ENCODE measurements at regions not wholly inside any gene's neighbourhood (a gene's known extent, or its start where the extent isn't known, plus 50 kb on each side); places are given as distances from the start of the nearest gene placed in this dataset.

DNA sequence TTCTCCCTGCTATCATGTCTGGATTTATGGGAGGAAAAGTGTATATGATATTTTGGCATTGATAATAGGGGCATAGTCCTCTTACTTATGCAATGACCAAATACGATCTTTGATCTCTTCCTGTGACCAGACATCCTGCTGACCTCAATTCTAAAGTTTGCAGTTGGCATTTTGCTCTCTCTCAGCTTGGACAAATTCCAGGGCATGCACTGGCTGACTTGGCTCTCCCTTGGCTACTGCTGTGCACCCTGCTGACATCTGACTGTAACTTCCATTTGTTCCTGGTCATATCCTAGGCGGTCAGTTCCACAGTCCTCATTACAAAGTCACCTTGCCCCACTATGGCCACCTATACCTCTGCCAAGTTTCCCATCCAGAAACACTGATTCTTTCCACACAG is 380.7 kb upstream of the NR5A2 start:
- H3K9me3 Mint-ChIP-seq: peaks cover 7% of the 10 kb centered on the region
- no peak for DNase-seq
- peaks cover 15% of the 10 kb centered on the region for H3K27me3 Mint-ChIP-seq
- H3K27ac Mint-ChIP-seq: no peak overlapping the region
- no peaks in the 10 kb centered on the region for H3K4me1 Mint-ChIP-seq (ENCODE audit: low read depth)
- no peaks in the 10 kb centered on the region for H3K36me3 Mint-ChIP-seq (ENCODE audit: low read depth)
- no peak overlapping the region for H3K4me3 Mint-ChIP-seq

DNA sequence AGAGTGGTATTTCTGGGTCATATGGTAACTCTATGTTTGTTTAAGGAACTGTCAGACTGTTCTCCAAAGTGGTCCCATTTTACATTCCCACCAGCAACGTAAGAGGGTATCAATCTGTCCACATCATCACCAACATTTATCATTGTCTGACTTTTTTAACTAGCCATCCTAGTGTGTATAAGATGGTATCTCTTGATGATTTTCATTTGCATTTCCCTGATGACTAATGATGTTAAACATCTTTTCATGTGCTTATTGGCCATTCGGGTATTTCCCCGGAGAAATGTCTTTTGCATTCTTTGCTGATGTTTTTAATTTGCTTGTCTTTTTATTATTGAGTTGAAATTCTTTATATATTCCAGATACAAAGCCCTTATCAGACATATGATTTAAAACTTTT is 370.1 kb upstream of the NR5A2 start:
- Mint-ChIP-seq H3K27me3 (peaks cover 29% of the 10 kb centered on the region), H3K27ac (no peak overlapping the region)

DNA sequence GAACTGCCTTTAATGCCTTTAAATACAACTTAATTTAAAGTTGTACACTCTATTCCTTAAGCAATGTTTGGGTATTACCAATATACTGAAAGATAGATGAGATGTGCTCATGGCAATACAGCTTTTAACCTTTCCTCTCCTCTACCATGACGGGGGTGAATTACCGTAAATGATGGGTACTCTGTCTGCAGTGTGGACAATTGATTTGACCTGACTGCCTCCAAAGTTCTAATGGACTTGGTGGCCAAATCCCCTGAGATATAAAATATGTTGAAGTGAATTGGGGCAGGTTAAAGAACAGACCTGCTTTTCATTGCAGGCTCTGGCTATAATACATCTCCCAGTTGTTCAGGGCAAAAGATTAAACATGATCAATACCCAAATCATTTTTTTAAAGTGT is 367.4 kb upstream of the NR5A2 start:
- Mint-ChIP-seq H3K9me3 (no peaks in the 10 kb centered on the region), H3K4me3 (no peak overlapping the region), H3K27me3 (peaks cover 34% of the 10 kb centered on the region), H3K36me3 (ENCODE audit: low read depth) (no peaks in the 10 kb centered on the region), H3K27ac (no peak overlapping the region), H3K4me1 (ENCODE audit: low read depth) (no peaks in the 10 kb centered on the region)
- DNase-seq: no peak

More for the DNA sequence above, 370.1 kb upstream of the NR5A2 start:
- Mint-ChIP-seq H3K36me3 (ENCODE audit: low read depth) (no peaks in the 10 kb centered on the region), H3K4me1 (ENCODE audit: low read depth) (no peaks in the 10 kb centered on the region), H3K4me3 (no peak overlapping the region), H3K9me3 (no peaks in the 10 kb centered on the region)
- DNase-seq: no peak

DNA sequence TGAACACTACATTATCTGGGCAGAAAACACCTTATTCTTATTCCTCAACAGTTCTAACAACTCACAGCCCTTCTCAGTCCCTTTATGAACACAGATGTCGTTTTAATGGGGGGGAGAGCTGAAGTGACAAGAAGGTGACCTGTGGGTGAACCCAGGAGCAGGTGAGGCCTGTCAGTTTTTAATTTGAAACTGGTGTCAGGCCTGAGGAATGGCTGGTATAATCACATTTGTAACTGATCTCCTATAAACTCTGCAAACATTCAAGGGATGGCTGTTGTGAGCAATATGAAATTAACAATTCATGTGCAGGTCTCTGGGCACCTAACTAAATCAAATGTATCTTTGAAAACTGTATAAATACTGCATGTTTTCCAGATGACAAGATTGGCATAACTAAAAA is 362.1 kb upstream of the NR5A2 start:
- H3K27ac Mint-ChIP-seq: no peak overlapping the region
- H3K9me3 Mint-ChIP-seq: no peaks in the 10 kb centered on the region
- H3K36me3 Mint-ChIP-seq (ENCODE audit: low read depth): no peaks in the 10 kb centered on the region
- no peaks in the 10 kb centered on the region for H3K4me1 Mint-ChIP-seq (ENCODE audit: low read depth)
- peaks cover 27% of the 10 kb centered on the region for H3K27me3 Mint-ChIP-seq
- no peak for DNase-seq
- H3K4me3 Mint-ChIP-seq: no peak overlapping the region

DNA sequence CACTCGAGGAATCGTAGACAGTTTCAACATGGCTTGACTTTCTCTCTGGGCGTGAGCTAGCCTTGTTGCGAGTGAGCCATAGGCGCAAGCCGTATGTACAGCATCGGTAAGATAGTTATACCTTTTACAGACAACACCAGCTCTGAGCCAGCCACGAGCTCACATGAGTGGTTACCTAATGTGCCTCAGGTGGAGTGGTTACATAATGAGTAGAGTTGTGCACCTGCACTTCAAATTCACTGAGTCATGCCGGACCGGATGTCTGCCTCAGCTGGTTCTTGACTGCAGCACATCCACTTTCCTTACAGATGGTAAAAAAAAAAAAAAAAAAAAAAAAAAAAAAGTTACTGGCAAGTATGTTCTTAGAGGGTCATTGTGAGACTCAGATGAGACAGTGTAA is 360.4 kb upstream of the NR5A2 start:
- H3K9me3 Mint-ChIP-seq: no peaks in the 10 kb centered on the region
- no peak for DNase-seq
- no peak overlapping the region for H3K27ac Mint-ChIP-seq
- no peaks in the 10 kb centered on the region for H3K4me1 Mint-ChIP-seq (ENCODE audit: low read depth)
- H3K4me3 Mint-ChIP-seq: no peak overlapping the region
- H3K27me3 Mint-ChIP-seq: peaks cover 27% of the 10 kb centered on the region
- H3K36me3 Mint-ChIP-seq (ENCODE audit: low read depth): no peaks in the 10 kb centered on the region

DNA sequence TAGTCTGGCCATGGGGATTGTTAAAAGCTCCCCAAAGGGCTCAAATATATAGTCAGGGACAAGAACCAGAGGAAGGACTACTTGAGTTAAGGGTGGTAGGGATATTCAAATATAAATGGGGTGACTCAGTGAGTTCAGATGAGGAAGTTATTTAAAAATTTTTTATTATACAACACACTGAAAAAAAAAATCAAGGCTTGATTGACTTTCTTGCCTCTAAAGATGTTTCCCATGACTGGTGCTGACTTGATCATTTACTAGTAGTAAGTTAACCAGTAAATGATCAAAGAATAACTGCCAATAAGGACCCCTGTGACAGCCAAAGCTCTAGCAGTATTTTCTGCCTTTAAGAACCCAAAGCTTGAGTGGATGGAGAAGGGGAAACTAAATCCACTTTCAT is 357.6 kb upstream of the NR5A2 start:
- no peak for DNase-seq
- Mint-ChIP-seq H3K4me3 (no peak overlapping the region), H3K27ac (no peak overlapping the region), H3K4me1 (ENCODE audit: low read depth) (no peaks in the 10 kb centered on the region), H3K27me3 (peaks cover 29% of the 10 kb centered on the region), H3K36me3 (ENCODE audit: low read depth) (no peaks in the 10 kb centered on the region), H3K9me3 (no peaks in the 10 kb centered on the region)

DNA sequence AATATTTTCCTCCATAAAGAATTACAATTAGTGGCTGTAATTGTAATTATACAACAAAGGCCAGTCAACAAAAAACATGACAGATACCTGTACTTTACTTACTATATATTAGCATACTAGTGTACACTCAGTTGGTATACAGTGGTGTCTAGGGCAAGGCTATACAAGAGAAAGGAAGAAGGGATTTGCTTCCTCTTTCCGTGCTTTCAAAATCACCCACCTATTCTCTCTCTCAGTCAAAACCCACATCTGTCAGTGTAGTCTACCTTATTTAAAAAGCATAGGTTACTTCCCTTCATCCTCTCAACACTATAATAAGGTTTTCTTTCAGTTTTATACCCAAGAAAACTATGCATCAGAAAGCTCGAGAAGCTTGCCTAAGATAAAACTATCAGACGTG is 355.8 kb upstream of the NR5A2 start:
- Mint-ChIP-seq H3K36me3 (ENCODE audit: low read depth) (no peaks in the 10 kb centered on the region), H3K9me3 (no peaks in the 10 kb centered on the region), H3K27me3 (peaks cover 33% of the 10 kb centered on the region), H3K4me1 (ENCODE audit: low read depth) (no peaks in the 10 kb centered on the region), H3K4me3 (no peak overlapping the region), H3K27ac (no peak overlapping the region)
- DNase-seq: no peak

DNA sequence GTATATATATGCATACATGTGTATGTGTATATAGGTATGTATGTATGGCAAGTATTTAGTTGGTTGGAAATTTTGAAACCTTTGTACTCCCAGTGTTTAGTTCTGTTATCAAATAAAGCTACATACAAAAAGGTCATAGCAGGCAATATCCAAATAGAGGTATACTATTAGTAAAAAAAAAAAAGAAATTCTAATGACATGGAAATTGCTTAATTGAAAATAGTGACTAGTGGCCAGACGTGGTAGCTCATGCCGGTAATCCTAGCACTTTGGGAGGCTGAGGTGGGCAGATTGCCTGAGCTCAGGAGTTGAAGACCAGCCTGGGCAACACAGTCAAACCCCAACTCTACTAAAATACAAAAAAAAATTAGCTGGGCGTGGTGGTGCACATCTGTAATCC is 351.6 kb upstream of the NR5A2 start:
- no peaks in the 10 kb centered on the region for H3K9me3 Mint-ChIP-seq
- DNase-seq: no peak
- H3K4me1 Mint-ChIP-seq (ENCODE audit: low read depth): no peaks in the 10 kb centered on the region
- no peak overlapping the region for H3K27ac Mint-ChIP-seq
- H3K4me3 Mint-ChIP-seq: no peak overlapping the region
- H3K36me3 Mint-ChIP-seq (ENCODE audit: low read depth): no peaks in the 10 kb centered on the region
- peaks cover 19% of the 10 kb centered on the region for H3K27me3 Mint-ChIP-seq

DNA sequence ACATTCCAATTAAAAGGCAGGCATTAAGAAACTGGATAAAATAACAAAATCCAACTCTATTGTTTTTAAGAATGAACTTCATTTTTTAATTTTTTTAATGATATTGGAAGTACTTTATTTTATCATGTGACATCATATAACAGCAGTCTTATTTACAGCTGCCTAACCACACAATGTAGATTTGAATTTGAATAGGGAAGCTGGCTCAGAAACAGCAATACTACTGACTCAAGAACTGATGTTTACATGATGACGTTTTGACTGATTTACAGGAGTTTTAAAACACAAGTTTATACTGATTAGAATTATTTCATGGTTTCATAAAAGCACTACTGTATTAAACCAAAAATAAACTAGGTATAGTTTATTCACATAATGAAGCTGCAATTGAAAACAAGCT is 348.7 kb upstream of the NR5A2 start:
- Mint-ChIP-seq H3K36me3 (ENCODE audit: low read depth) (no peaks in the 10 kb centered on the region), H3K4me3 (no peak overlapping the region), H3K27me3 (peaks cover 4% of the 10 kb centered on the region), H3K4me1 (ENCODE audit: low read depth) (no peaks in the 10 kb centered on the region), H3K27ac (no peak overlapping the region), H3K9me3 (no peaks in the 10 kb centered on the region)
- no peak for DNase-seq

DNA sequence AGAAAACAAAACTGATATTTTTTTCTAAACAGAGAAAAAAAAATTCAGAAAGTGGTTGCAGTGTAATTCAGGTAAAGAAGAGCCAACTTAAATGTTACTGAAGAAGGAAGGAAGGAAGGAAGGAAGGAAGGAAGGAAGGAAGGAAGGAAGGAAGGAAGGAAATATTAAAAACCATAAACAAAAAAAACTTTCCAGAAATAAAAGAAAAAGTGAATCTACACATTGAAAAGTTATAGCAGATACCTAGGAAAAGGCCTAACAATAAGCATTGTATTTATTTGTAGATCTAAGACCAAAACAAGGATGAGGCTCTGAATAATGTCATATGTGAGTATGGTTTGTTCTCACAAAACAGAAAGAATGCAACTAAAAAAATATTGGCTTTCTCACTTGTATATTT is 345.4 kb upstream of the NR5A2 start:
- Mint-ChIP-seq H3K9me3 (no peaks in the 10 kb centered on the region), H3K27me3 (peaks cover 8% of the 10 kb centered on the region), H3K4me1 (ENCODE audit: low read depth) (no peaks in the 10 kb centered on the region), H3K27ac (no peak overlapping the region), H3K36me3 (ENCODE audit: low read depth) (no peaks in the 10 kb centered on the region), H3K4me3 (no peak overlapping the region)
- DNase-seq: no peak

DNA sequence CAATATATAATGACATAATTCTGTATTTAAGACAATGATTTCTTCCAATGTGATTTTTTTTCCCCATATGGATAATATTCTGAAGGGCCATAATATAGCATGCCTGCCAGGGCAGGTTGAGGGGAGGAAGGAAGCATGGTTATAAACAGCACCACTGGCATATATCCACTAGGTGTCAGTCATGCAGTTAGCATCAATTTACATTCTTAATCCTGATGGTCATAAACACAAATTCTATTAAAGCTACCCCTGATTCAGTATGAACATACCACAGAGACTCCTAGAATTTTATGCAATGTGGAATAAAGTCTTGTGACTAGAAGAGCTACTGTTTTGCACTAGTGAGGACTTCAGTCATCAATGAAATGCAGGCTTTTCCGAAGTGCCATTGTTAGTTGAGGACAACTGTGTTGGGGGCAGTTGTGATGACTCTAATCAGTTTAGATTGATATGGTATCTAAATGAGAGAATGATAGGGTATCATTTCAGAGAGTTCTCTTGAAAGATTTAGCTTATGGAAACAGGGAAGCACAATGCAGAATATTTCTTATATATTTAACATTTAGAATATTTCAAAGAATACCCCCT is 342.7 kb upstream of the NR5A2 start:
- no peak for DNase-seq
- H3K27me3 Mint-ChIP-seq: peaks cover 24% of the 10 kb centered on the region
- H3K4me3 Mint-ChIP-seq: no peak overlapping the region
- H3K4me1 Mint-ChIP-seq (ENCODE audit: low read depth): no peaks in the 10 kb centered on the region
- no peak overlapping the region for H3K27ac Mint-ChIP-seq
- no peaks in the 10 kb centered on the region for H3K9me3 Mint-ChIP-seq
- H3K36me3 Mint-ChIP-seq (ENCODE audit: low read depth): no peaks in the 10 kb centered on the region

DNA sequence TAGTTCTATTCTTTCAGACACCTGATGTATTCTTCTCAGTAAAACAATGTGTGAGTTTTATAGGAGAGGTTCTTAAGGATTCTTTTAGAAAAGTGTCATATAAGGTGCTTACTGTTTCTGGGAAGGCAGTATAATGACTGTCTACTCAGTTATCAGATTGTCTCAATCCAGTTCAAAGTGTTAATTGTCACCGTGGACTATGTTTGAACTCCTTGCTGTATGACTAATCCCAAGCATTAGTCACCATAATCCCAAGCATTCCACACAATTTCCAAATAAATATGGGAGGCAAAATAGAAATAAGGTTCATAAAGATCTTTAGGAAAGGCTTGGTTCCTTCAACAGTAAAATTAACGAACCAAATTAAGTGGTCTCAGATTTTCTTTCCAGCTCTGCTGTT is 342.1 kb upstream of the NR5A2 start:
- Mint-ChIP-seq H3K9me3 (no peaks in the 10 kb centered on the region), H3K4me3 (no peak overlapping the region), H3K36me3 (ENCODE audit: low read depth) (no peaks in the 10 kb centered on the region), H3K27me3 (peaks cover 27% of the 10 kb centered on the region), H3K27ac (no peak overlapping the region), H3K4me1 (ENCODE audit: low read depth) (no peaks in the 10 kb centered on the region)
- no peak for DNase-seq

DNA sequence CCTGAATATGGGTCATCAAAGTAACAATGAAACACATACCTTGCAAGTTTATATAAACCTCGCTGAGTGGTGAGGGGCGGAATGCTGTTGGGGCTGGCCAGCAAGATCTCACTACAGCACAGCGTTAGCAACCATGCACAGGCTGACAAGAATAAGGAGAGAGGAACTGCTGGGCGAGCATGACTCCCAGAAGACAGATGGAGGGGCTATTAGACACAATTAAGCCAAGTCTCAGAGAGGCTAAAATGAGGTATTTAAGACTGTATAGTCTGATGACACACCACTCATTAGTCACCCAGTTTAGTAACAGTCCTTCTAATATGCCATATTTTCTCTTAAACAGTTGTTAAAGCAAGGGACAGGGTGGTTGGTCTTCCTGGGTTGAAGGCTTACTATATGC is 340.2 kb upstream of the NR5A2 start:
- H3K36me3 Mint-ChIP-seq (ENCODE audit: low read depth): no peaks in the 10 kb centered on the region
- H3K9me3 Mint-ChIP-seq: no peaks in the 10 kb centered on the region
- no peaks in the 10 kb centered on the region for H3K4me1 Mint-ChIP-seq (ENCODE audit: low read depth)
- DNase-seq: no peak
- no peak overlapping the region for H3K4me3 Mint-ChIP-seq
- H3K27me3 Mint-ChIP-seq: peaks cover 36% of the 10 kb centered on the region
- no peak overlapping the region for H3K27ac Mint-ChIP-seq

DNA sequence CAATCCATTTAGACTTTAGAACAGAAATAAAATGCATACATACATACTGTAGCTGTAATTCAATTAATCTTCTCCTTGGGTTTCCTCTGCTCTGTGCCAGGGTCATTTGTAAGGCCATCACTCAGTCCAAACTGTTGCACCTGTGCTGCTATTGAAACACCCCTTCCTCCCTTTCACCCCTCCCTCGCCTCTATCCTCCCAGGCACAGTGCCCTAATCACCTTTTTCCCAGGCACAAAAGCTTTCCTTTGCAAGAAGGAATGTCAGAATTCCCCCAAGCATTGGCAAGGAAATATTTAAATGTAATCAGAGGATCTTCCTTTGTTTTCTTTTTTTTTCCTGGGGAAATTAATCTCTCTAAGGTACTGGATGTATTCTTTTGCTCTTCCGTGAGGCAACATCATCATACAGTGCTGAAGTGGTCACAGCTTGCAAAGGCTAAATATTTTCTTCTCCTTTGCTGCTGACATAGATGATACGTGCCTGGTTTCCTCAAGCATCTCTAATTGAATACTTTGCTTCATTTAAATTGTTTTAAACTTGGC is 339.3 kb upstream of the NR5A2 start:
- Mint-ChIP-seq H3K27me3 (peaks cover 41% of the 10 kb centered on the region), H3K36me3 (ENCODE audit: low read depth) (no peaks in the 10 kb centered on the region), H3K4me1 (ENCODE audit: low read depth) (no peaks in the 10 kb centered on the region), H3K9me3 (no peaks in the 10 kb centered on the region), H3K4me3 (no peak overlapping the region), H3K27ac (no peak overlapping the region)
- no peak for DNase-seq

DNA sequence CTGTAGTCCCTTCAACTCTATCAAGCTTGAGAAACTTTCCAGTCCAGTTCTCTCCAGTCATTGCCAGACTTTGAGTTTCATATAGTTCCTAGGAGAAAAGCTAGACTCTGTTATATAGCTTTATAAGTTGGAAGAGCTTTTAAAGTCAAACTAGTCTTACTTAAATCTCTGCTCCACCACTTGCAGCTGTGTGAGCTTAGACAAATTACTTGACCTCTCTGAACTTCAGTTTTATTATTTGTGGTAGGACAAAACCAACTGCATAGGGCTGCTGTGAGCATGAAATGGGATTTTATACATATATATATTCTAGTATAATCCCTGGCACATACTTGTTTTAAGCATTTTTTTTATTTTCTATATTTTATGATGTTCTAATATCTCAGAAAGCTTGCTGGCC is 338.7 kb upstream of the NR5A2 start:
- DNase-seq: no peak
- no peak overlapping the region for H3K27ac Mint-ChIP-seq
- no peaks in the 10 kb centered on the region for H3K4me1 Mint-ChIP-seq (ENCODE audit: low read depth)
- peaks cover 46% of the 10 kb centered on the region for H3K27me3 Mint-ChIP-seq
- H3K4me3 Mint-ChIP-seq: no peak overlapping the region
- no peaks in the 10 kb centered on the region for H3K36me3 Mint-ChIP-seq (ENCODE audit: low read depth)
- no peaks in the 10 kb centered on the region for H3K9me3 Mint-ChIP-seq

DNA sequence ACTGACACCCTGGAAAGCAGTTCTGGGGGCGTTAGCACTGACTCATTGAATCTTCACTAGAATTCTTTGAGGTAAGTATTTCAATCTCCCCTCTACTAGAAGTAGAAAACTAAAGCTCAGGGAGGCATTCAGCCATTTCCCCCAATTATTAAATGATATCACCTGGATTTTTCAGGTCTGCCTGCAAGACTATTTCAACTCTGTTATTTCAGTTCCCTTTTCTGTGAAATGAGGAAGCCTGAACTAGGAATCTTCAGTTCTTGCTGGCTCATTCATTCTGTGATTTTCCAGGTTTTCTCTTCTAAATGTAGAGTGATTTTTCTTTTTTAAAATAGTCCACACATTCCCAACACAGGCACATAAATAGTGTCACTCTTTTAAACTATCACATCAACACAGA is 337.0 kb upstream of the NR5A2 start:
- H3K4me1 Mint-ChIP-seq (ENCODE audit: low read depth): no peaks in the 10 kb centered on the region
- H3K4me3 Mint-ChIP-seq: no peak overlapping the region
- no peaks in the 10 kb centered on the region for H3K9me3 Mint-ChIP-seq
- H3K27me3 Mint-ChIP-seq: peaks cover 50% of the 10 kb centered on the region
- no peak overlapping the region for H3K27ac Mint-ChIP-seq
- DNase-seq: no peak
- H3K36me3 Mint-ChIP-seq (ENCODE audit: low read depth): no peaks in the 10 kb centered on the region

Data from activated T-cell treated with anti-CD3 and anti-CD28 coated beads, Interleukin-2, amount 50 U/mL, for 24 hours (primary cell).